ENCODE measurements at regions not wholly inside any gene's neighbourhood (a gene's known extent, or its start where the extent isn't known, plus 50 kb on each side); places are given as distances from the start of the nearest gene placed in this dataset.

- no peak overlapping the region for H3K14ac ChIP-seq (ENCODE audit: insufficient read length)
- H3K23ac ChIP-seq (ENCODE audit: insufficient read length): no peak overlapping the region
- ChIA-PET CTCF (ENCODE audit: partially characterized antibody) (no interaction called here), POLR2A (ENCODE audit: partially characterized antibody) (no interaction called here)
- no peak overlapping the region for H2BK15ac ChIP-seq (ENCODE audit: low read length)
- no peak overlapping the region for H2BK5ac ChIP-seq (ENCODE audit: low read depth, low read length)
- DNase-seq (ENCODE audit: low read depth in 1 of 2, low spot score in 2 of 2): no peak
- no peaks in the 10 kb centered on the region for H3K4me1 ChIP-seq (replicated peaks in 1 of 4; ENCODE audit: control insufficient read depth in 3 of 4, insufficient read depth in 4 of 4, low read length in 3 of 4)
- no peaks in the 10 kb centered on the region for H3K79me1 ChIP-seq (ENCODE audit: low read depth, low read length)
- H3K79me2 ChIP-seq (ENCODE audit: control insufficient read depth in 1 of 2, insufficient read depth in 2 of 2, low read length in 2 of 2): no peaks in the 10 kb centered on the region
- H2AFZ ChIP-seq (ENCODE audit: low read length): no peak overlapping the region
- H3K4me2 ChIP-seq (ENCODE audit: insufficient read depth in 1 of 2, low read depth in 2 of 2, low read length in 2 of 2): no peak overlapping the region
- H3K4me3 ChIP-seq (ENCODE audit: extremely low read depth in 1 of 4, insufficient read depth in 2 of 4, low read depth in 3 of 4, low read length in 4 of 4): no peak overlapping the region
- H2BK20ac ChIP-seq (ENCODE audit: low read length): no peak overlapping the region
- no peaks in the 10 kb centered on the region for H3K36me3 ChIP-seq (ENCODE audit: control insufficient read depth in 2 of 4, insufficient read depth in 4 of 4, low read length in 3 of 4)
- H3K23me2 ChIP-seq (ENCODE audit: low read depth, low read length): no peaks in the 10 kb centered on the region
- H3K4ac ChIP-seq (replicated peaks; ENCODE audit: insufficient read length, low read depth, low read length): no peak overlapping the region
- H4K5ac ChIP-seq (ENCODE audit: insufficient read length, low read depth, low read length): no peak overlapping the region
- no peak overlapping the region for H2BK120ac ChIP-seq (replicated peaks; ENCODE audit: low read depth, low read length)
- H2BK12ac ChIP-seq (ENCODE audit: low read depth, low read length): no peak overlapping the region
- FAIRE-seq: no peak
- H4K8ac ChIP-seq (ENCODE audit: extremely low read depth, insufficient read depth, low read length): no peak overlapping the region
- H3K56ac ChIP-seq (replicated peaks; ENCODE audit: insufficient read length, low read depth, low read length): no peak overlapping the region
- H2AK5ac ChIP-seq (ENCODE audit: low read depth, low read length): no peak overlapping the region
- no peak overlapping the region for H3K9ac ChIP-seq (replicated peaks in 1 of 4; ENCODE audit: extremely low read depth in 1 of 4, low read depth in 3 of 4, low read length in 3 of 4)
- H3K18ac ChIP-seq (ENCODE audit: extremely low read depth, low read length): no peak overlapping the region
- H4K20me1 ChIP-seq (replicated peaks in 1 of 2; ENCODE audit: control insufficient read depth in 1 of 2, insufficient read depth in 2 of 2, low read length in 2 of 2): no peaks in the 10 kb centered on the region
- peaks cover 5 to 7% of the 10 kb centered on the region in 2 experiments; a peak in 2 of 4 replicates for H3K9me3 ChIP-seq (ENCODE audit: insufficient read depth in 2 of 2, low read depth in 1 of 2, low read length in 1 of 2)
- no peak overlapping the region for H4K91ac ChIP-seq (replicated peaks; ENCODE audit: insufficient read length, low read length)
- no peaks in the 10 kb centered on the region for H3K27me3 ChIP-seq (replicated peaks in 1 of 4; ENCODE audit: control insufficient read depth in 3 of 4, extremely low read depth in 1 of 4, insufficient read depth in 3 of 4, low read length in 3 of 4)
- no peak overlapping the region for H3K27ac ChIP-seq (ENCODE audit: low read depth, low read length)
- 87% methylated on average over 5 of the region's 5 CpGs; no CpG with 5 or more reads in 1 of the 2 experiments for WGBS, 2 experiments (ENCODE audit: extremely low coverage in 1 of 2, insufficient coverage in 1 of 2, insufficient read length in 1 of 2, insufficient replicate concordance in 2 of 2, low coverage in 1 of 2, low lambda C conversion rate in 2 of 2, missing lambda C conversion rate in 1 of 2)
- TF ChIP-seq RBBP5 (IDR thresholded peaks at IDR 0.05; ENCODE audit: borderline replicate concordance, low read depth, low read length) (no peak), CBX5 (IDR thresholded peaks at IDR 0.05; ENCODE audit: low read depth, low read length) (no peak), TBP (IDR thresholded peaks at IDR 0.05; ENCODE audit: low read depth, low read length) (no peak), CHD2 (IDR thresholded peaks at IDR 0.05; ENCODE audit: low read length) (no peak), BACH1 (IDR thresholded peaks at IDR 0.05; ENCODE audit: low read length) (no peak), SRF (IDR thresholded peaks at IDR 0.05; ENCODE audit: low read depth, low read length) (no peak), NANOG (IDR thresholded peaks at IDR 0.05; ENCODE audit: insufficient read depth, low read depth, low read length, poor library complexity, severe bottlenecking) (no peak), PHF8 (conservative IDR thresholded peaks at IDR 0.05; ENCODE audit: low read depth, low read length) (no peak), ATF3 (IDR thresholded peaks at IDR 0.05; ENCODE audit: insufficient read depth, low read depth, low read length) (no peak), RFX5 (IDR thresholded peaks at IDR 0.05; ENCODE audit: borderline replicate concordance, low read depth, low read length) (no peak), FOSL1 (IDR thresholded peaks at IDR 0.05; ENCODE audit: insufficient read depth, low read depth, low read length) (no peak), SP1 (IDR thresholded peaks at IDR 0.05; ENCODE audit: low read depth, low read length) (no peak), CHD1 (IDR thresholded peaks at IDR 0.05; ENCODE audit: low read depth, low read length) (no peak), HDAC2 (IDR thresholded peaks at IDR 0.05; ENCODE audit: borderline replicate concordance in 1 of 2, low read depth in 2 of 2, low read length in 2 of 2) (no peak), MAFK (IDR thresholded peaks at IDR 0.05; ENCODE audit: low read depth, low read length) (no peak), POLR2A (IDR thresholded peaks at IDR 0.05; ENCODE audit: control extremely low read depth in 1 of 2, low read depth in 2 of 2, low read length in 2 of 2) (no peak)
These were observed 345.6 kb upstream of the NRP1 start for GRCh38 chr10:33680036-33680435.

Measured in H1 (cell line).